ENCODE measurements at regions not wholly inside any gene's neighbourhood (a gene's known extent, or its start where the extent isn't known, plus 50 kb on each side); places are given as distances from the start of the nearest gene placed in this dataset.
A peak's percentile ranks its signal among the peaks of the same experiment; 100 is the strongest.
"Not testable (repeated sequence)": the region's sequence is repeated elsewhere in the genome, so short reads cannot be mapped to it uniquely, and the experiment has no call there.

DNA sequence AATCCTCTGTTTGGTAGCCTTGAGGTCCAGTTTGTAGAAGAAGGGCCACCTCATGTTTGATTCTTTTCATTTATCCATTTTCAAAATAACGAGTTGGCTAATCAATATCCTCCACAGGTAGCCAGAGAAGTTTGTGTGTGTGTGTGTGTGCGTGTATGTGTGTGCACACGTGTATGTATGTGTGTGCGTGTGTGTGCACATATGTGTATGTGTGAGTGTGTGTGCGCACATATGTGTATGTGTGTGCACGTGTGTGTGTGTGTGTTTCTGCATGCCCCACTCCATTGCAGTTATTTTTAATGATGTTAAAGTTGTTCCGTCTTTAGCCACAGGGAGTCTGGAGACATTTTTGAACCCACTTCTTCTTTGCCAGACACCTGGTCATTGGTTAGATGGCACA, 112.8 kb upstream of the PRKCQ start:
- no peak for DNase-seq (ENCODE audit: low read depth)

GRCh38 chr10:6692103-6692502, 112.0 kb upstream of the PRKCQ start:
- DNase-seq (ENCODE audit: low read depth): no peak

GRCh38 chr10:6689036-6689435, 109.0 kb upstream of the PRKCQ start:
- DNase-seq (ENCODE audit: low read depth): no peak

GRCh38 chr10:6680735-6681134, 100.7 kb upstream of the PRKCQ start:
- no peak for DNase-seq (ENCODE audit: low read depth)

- DNase-seq (ENCODE audit: low read depth): no peak
Measured at GRCh38 chr10:6678956-6679355, 98.9 kb upstream of the PRKCQ start.

GRCh38 chr10:6678211-6678803, 98.2 kb upstream of the PRKCQ start:
- peak; percentile 25 for DNase-seq (ENCODE audit: low read depth)

DNA sequence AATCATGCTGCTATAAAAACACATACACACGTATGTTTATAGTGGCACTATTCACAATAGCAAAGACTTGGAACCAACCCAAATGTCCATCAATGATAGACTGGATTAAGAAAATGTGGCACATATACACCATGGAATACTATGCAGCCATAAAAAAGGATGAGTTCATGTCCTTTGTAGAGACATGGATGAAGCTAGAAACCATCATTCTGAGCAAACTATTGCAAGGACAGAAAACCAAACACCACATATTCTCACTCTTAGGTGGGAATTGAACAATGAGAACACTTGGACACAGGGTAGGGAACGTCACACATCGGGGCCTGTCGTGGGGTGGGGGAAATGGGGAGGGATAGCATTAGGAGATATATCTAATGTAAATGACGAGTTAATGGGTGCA, 97.1 kb upstream of the PRKCQ start:
- not testable (repeated sequence) for DNase-seq (ENCODE audit: low read depth)

DNA sequence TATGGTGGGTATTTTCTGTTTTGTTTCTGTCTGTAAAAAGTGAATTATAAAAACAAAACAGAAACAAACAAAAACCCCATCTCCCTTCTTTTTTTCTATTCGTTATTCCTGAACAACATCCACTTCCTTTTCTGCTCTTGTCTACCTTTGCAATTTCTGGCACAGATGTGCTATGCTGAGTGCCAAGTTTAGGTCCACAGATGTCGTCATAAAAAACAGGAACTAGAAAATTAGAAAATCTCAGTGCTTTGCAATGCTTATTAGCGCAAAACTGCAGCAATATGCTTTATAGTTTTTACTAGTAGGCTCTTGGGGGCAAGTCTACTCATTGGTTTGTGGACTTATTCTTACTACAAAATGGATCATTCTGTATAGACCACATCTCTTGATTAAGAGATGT, 94.2 kb upstream of the PRKCQ start:
- DNase-seq (ENCODE audit: low read depth): no peak

GRCh38 chr10:6671976-6672375, 91.9 kb upstream of the PRKCQ start:
- DNase-seq (ENCODE audit: low read depth): no peak

- DNase-seq (ENCODE audit: low read depth): no peak
Measured at GRCh38 chr10:6669269-6669859, 89.3 kb upstream of the PRKCQ start.

DNA sequence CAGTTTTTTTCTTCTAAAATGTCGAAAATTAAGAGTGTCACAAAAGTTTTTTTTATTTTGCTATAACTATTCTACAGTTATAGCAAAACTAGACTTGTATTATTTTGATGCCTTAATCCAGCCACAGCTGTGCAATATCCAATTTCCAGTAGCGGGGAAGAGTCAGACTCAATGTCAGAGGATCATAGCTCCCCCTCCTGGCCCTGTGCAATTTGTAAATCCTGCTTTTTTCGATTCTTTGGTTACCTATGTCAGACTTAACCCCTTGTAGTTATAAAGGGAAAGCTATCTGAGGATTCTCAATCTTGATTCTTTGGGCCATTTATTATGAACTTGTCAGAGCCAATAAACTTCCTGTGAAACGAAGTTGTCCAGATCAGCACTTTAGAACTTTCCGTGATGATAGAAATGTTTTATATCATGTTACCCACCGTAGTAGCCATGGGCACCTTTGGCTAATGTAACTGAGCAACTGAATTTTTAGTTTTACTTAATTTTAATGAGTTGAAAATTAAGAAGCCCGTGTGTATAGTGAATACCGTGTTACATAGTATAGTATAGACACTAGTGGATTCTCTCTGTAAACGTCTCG, 87.7 kb upstream of the PRKCQ start:
- DNase-seq (ENCODE audit: low read depth): no peak

- no peak for DNase-seq (ENCODE audit: low read depth)
Measured at GRCh38 chr10:6667150-6667549, 87.1 kb upstream of the PRKCQ start.

DNA sequence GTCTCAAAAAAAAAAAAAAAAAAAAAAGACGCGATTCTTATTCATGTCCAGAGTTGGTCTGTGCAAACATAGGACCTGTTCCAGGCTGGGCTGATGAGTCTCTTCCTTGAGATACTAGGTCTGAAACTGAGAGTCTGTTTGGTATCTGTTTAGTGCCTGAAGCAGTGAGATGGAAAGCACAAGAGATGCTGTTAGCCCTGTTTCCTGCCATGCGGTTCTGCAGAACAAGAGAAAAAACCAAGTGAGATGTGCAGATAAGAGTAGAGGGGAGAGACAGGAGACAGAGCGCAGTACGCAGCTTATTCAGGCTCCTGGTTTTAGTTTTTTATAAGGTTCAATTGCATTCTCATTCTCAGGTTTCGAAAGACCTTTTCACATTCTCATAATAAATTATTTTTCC, 85.8 kb upstream of the PRKCQ start:
- DNase-seq (ENCODE audit: low read depth): peak; percentile 60

- DNase-seq (ENCODE audit: low read depth): no peak
Measured at GRCh38 chr10:6660460-6660859, 80.4 kb upstream of the PRKCQ start.

DNA sequence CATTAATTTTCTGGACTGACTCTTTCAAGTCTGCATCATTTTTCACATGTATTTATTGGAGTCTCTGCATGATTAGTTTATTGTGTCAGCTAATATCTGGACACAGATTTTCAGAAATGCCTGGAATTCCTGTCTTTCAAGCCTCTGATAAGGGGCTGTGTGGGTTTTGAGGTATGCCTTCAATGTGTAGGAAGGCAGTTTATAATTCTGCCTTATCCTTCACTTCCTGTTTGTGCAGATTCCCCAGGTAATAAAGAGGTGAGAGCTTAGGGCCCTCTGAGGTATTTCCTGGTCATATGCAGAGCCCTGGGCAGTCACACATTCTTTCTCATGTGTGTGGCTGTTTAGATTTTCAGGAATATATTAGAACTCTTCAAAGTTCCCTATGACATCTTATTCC, 79.4 kb upstream of the PRKCQ start:
- DNase-seq (ENCODE audit: low read depth): no peak

DNA sequence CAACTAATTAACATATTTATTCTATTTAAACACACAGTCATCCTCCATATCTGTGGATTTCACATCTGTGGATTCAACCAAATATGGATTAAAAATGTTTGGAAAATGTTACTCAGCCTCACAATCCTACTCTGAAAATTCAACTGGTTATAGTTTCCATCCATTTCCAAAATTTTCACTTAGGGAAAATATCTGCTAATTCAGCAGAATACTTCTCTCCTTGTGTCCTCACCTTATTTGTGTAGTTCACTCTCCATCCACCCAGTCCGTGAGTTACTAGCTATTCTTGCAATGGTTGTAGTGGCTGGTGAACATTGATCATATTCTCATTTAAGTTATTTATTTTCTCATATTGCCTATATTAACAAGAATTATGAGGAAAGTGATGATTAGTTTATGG, 77.6 kb upstream of the PRKCQ start:
- no peak for DNase-seq (ENCODE audit: low read depth)

DNA sequence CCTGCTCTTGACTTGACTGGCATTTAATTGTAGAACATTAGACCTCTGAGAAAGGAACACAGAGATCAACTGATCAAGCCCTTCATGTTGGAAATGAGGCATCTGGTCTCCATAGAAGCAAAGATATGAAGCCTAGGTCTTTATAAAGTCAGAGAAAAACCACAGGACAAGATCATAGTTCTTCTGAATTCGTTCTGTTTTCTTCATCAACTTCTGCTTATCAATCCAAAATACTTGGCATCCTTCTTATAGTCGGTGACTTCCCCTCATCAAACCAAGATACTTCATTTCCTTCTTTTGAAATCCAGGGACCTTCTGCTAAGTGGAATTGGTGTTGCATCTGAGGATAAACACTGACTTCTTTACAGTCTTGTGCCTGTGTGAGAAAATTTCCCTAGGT, 77.1 kb upstream of the PRKCQ start:
- no peak for DNase-seq (ENCODE audit: low read depth)

DNA sequence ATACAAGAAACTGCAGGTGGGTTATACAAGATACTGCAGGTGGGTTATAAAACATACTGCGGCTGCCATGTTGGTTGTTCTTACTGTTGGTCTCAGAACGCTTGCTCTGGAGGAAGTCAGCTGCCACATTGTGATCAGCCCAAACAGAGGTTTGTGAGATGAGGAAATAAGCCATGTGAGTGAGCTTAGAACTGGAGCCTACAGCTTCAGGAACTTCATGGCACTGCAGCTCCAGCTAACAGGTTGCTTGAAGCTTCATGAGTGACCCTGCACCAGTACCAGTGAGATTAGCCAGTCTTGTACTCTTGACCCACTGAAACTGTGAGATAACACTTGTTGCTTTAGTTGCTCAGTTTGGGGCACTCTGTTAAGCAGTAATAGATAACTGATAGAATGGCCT, 74.5 kb upstream of the PRKCQ start:
- DNase-seq (ENCODE audit: low read depth): no peak

DNA sequence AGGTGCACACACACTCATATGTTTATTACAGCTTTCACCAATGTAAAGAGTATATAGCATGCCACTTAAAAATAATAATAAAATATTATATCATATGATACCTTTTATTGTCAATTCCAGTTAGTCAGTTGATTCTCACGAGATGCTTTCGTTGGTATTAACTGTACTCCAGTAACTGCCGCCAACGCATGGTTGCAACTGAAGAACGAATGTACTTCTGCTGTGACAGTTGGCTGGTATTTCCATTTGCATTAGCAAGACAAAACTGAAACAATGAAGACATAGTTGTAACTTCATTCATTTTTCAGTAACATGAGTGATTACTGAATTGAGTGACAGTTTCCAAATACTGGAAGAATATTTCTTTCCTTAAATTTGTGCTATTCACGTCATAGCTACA, 70.5 kb upstream of the PRKCQ start:
- no peak for DNase-seq (ENCODE audit: low read depth)

DNA sequence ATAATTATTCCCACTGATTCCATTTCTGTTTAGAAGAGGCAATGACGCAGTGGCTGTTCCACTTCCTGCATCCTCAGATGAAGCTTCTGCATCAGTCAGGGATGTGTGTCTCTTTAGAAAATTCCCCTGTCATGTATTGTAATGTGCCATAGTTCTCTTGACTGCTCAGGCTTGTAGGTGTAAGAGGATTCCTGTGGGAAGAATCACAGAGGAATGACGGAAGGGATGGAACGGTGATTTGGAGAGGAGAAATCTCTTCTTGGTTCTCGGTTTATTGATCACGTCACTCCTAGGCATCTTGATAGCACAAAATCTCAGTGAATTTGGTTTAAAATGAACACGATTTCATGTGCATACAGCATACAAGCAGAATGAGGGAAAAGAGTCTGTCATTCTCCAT, 69.8 kb upstream of the PRKCQ start:
- no peak for DNase-seq (ENCODE audit: low read depth)

GRCh38 chr10:6648894-6649720, 69.0 kb upstream of the PRKCQ start:
- DNase-seq (ENCODE audit: low read depth): no peak

GRCh38 chr10:6647811-6648526, 67.9 kb upstream of the PRKCQ start:
- DNase-seq (ENCODE audit: low read depth): no peak

DNA sequence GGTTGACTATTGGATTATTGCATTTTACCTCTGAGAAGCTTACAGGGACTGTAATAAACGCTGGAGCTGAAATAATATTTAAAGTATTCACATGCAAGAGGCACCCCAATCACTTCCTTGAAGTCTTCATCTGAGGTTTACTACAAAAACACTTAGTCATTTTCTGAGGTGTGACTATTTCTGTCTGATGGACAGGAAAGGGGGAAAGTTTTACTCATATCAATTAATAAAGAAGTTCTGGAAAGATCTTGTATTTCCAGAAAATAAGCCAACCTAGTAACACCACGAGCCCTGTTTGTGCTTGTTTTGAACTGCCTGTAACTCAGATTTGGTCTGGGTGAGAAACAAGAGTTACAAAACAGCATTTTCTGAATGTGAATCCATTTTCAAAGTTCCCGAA, 63.9 kb upstream of the PRKCQ start:
- no peak for DNase-seq (ENCODE audit: low read depth)

Measured in CMK (cell line).